ENCODE measurements at regions not wholly inside any gene's neighbourhood (a gene's known extent, or its start where the extent isn't known, plus 50 kb on each side); places are given as distances from the start of the nearest gene placed in this dataset.

DNA sequence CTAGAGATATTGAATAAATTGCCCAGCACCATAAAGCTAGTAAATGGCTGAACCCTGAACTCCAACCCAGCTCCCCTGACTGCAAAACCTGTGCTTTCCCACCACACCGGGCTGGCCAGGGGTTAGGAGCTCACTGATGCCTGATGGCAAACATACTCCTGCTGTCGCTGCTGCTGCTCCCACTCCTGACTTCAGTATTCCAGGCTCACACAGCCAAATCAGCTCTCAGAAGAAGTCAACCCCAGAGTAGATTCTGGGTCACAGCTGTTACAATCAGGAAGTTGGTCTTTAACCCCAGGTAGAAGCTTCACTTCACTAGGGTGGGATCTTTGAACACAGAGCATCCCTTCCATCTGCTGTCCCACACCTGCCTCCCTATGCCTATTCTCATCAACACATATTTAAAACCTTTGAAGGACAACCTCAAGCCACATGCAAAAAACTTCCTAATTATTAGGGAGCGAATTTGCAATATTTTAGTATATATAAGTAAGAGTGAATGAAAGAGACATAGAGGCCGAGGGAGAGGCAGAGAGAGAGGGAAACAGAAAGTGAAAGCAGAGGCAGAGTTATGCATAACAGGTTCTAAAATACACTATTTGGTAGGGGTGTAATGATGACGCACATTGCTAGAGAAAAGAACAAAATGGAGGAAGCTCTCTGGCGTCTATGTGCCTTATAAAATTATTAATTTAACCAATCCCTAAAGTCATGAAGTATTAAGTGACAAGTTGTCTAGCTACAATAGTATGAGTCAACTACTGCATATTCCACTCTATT is 99.4 kb upstream of the SERP2 start:
- DNase-seq (ENCODE audit: low read depth in 2 of 2): no peak

DNA sequence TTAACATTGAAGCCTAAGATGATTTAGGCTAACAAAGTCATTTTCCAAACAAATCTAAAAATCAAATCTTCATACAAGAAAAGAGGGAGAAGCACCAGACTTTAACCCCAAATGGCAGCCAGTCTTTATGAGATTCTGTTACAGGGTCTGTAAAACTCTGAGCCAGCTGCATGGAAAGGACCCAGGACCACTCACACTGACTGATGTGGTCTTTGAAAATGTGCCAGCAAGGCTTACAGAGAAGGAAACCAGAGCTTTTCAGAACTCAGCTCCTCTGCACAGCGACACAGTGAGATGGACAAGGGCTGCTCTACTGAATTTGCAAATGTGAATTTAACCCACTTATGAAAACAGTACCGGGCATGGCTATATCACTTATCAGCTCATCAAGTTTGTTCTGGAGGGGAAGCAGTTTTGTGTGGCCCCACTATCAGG is 98.8 kb upstream of the SERP2 start:
- DNase-seq (ENCODE audit: low read depth in 2 of 2): no peak

- no peak for DNase-seq (ENCODE audit: low read depth in 2 of 2)
These were observed 98.2 kb upstream of the SERP2 start for GRCh38 chr13:44275381-44275780.

- no peak for DNase-seq (ENCODE audit: low read depth in 2 of 2)
These were observed 97.6 kb upstream of the SERP2 start for GRCh38 chr13:44276061-44276460.

DNA sequence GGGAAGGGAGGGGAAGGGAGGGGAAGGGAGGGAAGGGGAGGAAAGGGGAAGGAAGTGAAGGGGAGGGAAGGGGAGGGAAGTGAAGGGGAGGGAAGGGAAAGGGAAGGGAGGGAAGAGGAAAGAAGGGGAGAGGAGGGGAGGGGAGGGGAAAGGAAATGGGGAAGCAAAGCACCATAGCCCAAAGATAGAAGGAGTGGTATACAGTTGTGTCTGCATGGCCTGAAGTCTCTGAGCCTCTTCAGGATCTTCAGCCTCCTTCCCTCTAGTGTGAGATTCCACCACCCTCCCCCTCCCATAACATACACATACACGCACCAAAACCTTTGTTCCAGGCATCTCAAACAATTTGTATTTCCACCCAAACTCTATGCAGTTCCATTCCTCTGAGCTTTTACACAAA is 96.2 kb upstream of the SERP2 start:
- no peak for DNase-seq (ENCODE audit: low read depth in 2 of 2)

- no peak for DNase-seq (ENCODE audit: low read depth in 2 of 2)
These were observed 95.5 kb upstream of the SERP2 start for GRCh38 chr13:44278166-44278565.

DNA sequence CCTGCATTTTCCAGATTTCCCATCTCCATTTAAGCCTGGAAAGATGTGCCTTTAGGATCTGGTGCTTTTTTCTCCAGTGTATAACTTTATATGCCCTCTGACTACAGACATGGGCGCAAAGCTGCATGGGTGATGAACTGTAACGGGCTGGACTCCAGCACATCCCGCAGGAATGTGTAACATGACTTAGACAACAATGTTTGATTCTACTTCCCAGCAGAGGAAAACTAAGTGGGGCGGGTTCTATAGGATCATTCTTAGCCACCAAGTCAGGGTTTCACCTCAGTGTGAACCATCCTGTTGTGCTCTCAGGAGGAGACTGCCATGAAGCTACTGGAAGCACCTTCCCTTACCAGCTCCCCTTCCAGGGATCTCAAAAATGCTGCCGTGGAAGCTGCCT is 93.2 kb upstream of the SERP2 start:
- DNase-seq (ENCODE audit: low read depth in 2 of 2): no peak

DNA sequence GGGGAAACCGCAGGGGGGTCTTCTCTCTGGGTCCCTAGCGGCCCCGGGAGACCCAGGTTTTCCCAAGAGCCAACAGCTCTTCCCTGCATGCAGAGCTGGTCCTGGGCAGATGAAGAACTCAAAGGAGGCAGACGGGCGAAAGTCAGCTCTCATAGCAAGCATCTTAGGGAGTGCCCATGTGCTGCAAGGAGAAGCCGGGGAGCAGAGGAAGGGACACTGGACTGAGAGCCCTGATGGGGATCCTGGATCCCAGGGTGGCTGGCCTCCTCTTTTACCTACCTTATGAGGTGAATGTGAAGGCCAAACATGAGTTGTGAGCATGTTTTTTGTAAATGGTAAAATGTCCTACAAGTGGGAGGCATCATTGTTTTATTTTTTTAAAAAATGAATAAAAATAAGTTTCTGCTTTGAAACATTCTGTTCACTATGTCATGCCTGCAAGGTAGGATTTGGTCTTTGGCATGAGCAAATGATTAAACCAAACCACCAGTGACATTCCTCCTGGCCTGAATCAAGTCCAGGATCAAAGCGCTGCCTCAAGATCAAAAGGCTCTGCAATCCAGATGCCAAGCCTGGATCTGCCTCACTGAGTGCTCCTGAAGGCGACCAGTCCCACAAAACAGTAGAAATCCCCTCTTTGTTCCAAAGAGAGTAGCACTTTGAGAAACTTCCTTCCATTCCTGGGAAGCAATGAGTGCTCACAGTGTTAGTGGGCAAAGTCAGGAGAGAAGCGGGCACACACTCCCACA is 92.2 kb upstream of the SERP2 start:
- DNase-seq (ENCODE audit: low read depth in 2 of 2): no peak

GRCh38 chr13:44283600-44283999 is 90.0 kb upstream of the SERP2 start:
- DNase-seq (ENCODE audit: low read depth in 2 of 2): no peak

DNA sequence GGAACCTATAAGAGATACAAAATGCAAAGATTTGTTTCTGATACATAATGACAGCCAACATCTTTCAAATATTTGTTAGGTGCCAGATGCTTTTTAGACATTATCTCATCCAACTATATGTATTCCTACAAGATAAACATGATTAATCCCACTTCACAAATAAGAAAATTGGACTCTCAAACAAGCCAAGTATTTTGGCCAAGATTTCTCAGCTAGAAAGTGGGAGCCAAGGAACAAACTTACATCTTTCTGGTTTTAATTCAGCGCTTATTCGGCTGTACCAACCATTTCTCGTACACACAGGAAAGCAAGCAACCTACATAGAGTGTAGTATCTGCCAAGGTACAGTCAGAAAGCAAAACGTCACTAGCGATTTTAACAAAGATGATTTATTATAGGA is 85.7 kb upstream of the SERP2 start:
- DNase-seq (ENCODE audit: low read depth in 2 of 2): no peak

DNA sequence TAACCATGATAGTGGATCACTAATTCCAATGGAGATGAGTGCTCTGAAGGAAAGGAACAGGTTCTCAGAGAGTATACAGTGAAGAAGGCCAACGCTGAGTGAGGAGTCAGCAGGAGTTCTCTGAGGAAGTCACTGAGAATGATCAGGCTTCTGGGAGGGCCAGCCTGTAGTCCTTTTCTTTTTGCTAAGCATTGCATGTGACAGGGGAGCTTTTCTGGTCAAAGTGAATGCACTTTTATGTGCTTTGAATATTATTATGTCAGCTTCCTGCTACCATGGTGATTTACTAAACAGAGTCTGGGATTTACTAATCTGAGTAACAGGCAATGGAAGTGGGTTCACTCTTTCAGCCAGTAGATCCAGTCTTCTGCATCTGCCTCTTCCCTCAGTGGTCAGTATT is 81.1 kb upstream of the SERP2 start:
- no peak for DNase-seq (ENCODE audit: low read depth in 2 of 2)

GRCh38 chr13:44293374-44293773 is 80.2 kb upstream of the SERP2 start:
- DNase-seq (ENCODE audit: low read depth in 2 of 2): no peak

DNA sequence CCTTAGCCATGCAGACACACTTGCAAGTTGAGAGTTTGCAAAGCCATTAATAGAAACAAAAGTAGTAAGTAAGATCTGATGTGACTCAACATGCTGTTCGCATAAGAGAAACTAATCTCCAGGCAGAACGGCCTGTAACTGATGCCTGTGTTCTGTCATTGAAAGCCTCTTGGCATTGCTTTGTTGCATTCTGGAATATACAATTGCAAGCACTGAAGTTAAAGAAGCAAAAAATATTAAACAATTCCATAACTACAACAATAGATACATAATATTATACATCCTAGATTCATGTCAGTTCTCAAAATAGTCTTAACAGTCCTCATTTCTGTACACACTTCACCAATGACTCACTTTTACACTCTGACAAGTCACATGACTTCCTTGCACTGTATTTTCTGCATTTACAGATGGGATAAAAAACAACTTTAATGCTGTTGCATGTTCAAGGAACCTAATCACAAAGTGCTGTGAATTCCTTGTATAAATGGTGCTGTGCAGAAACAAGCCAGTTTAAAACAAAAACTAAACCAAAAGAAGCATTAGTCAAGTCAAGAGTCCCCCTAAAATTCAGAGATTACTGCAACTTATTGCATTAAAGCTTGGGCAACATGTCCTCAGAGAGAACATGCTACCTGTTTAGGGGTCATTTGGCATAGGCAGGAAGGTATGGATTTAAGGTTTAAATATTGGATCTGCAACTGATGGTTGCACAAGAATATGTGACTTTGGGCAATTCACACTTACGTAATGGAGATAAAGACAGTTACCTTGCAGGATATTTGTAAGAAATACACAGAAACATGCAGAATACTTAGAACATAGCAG is 79.5 kb upstream of the SERP2 start:
- no peak for DNase-seq (ENCODE audit: low read depth in 2 of 2)

GRCh38 chr13:44294876-44295275 is 78.7 kb upstream of the SERP2 start:
- no peak for DNase-seq (ENCODE audit: low read depth in 2 of 2)

DNA sequence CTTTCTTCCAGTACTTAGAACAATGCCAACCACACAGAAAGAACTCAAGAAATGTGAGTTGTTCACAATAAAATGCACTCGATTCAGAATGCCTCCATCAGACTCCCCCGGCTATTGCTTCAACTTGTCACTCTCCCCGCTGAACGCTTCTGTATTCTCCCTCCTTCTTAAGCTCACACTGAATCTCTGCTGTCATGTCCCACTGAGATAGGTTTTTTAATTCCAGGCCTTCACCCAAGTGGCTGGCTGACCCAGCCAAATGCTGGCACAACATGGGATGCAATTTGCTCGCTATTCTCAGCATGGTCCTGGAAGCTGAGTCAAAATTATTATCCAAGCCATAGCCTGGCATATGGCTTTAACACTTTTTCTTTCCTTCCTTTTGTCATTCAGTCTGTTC is 76.8 kb upstream of the SERP2 start:
- DNase-seq (ENCODE audit: low read depth in 2 of 2): no peak

GRCh38 chr13:44298314-44298713 is 75.3 kb upstream of the SERP2 start:
- DNase-seq (ENCODE audit: low read depth in 2 of 2): no peak

- no peak for DNase-seq (ENCODE audit: low read depth in 2 of 2)
These were observed 74.3 kb upstream of the SERP2 start for GRCh38 chr13:44299152-44299943.

- no peak for DNase-seq (ENCODE audit: low read depth in 2 of 2)
These were observed 72.6 kb upstream of the SERP2 start for GRCh38 chr13:44300895-44301638.

DNA sequence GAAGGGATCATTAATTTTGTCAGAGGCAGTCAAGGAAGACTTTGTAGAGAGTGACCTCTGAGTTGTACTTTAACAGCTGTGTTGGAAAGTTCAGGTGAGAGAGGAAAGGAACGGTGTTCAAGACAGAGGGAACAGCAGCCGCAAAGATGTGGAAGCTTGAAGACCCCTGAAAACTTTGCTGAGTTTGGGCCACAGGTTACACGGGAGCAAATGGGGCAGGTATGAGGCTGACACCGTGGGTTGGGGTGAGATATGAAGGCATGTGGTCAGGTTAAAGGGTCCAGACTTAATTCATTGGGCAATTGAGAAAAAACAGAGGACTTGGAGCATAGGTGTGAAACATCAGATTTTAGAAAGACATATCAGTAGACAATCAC is 72.0 kb upstream of the SERP2 start:
- no peak for DNase-seq (ENCODE audit: low read depth in 2 of 2)

- DNase-seq (ENCODE audit: low read depth in 2 of 2): no peak
These were observed 71.4 kb upstream of the SERP2 start for GRCh38 chr13:44302233-44302632.
